RWPE1 (cell line): ENCODE measurements at regions not wholly inside any gene's neighbourhood (a gene's known extent, or its start where the extent isn't known, plus 50 kb on each side); places are given as distances from the start of the nearest gene placed in this dataset.
A peak's percentile ranks its signal among the peaks of the same experiment; 100 is the strongest.

Source experiments
- CTCF ChIA-PET: fragments of 350-600 bp; sonication (Branson Sonifier 250); formaldehyde crosslinking; extraction: SDS; loops from one replicate; lab custom pipeline; 2021; lab: Yijun Ruan, JAX
- POLR2A ChIA-PET: fragments of 400-600 bp; formaldehyde crosslinking; extraction: SDS; loops from one replicate; lab custom pipeline; 2020; ENCODE audit warnings: antibody characterized with exemption; ENCODE audit not compliant: low non-redundant PET; lab: Yijun Ruan, JAX
- DNase-seq: peaks from one replicate; pipeline ENCODE4 v3.0.0; 2012; ENCODE audit warnings: low spot score
- H3K27ac ChIP-seq: fragments of 450-650 bp; 2 replicates; pipeline ENCODE4 v1.5.1; 2017
- CTCF ChIP-seq: fragments of 450-650 bp; conservative IDR thresholded peaks from 2 replicates; pipeline ENCODE4 v1.5.1; 2017; ENCODE audit warnings: low read depth, mild to moderate bottlenecking

- POLR2A ChIA-PET: no interaction called here
- CTCF ChIA-PET: no interaction called here
- DNase-seq: no peak
- peak overlapping the region; percentile 9; the same call in 1 of the 2 replicates for H3K27ac ChIP-seq
- TF ChIP-seq CTCF: no peak
Observed at GRCh38 chr7:155212301-155213015, 85.2 kb upstream of the INSIG1 start.

GRCh38 chr7:155213385-155213784, 84.3 kb upstream of the INSIG1 start:
- peak overlapping the region; percentile 9; the same call in 1 of the 2 replicates for H3K27ac ChIP-seq
- DNase-seq: no peak
- ChIA-PET CTCF (no interaction called here), POLR2A (no interaction called here)
- TF ChIP-seq CTCF: no peak

GRCh38 chr7:155213955-155214740, 83.5 kb upstream of the INSIG1 start:
- ChIA-PET POLR2A (interaction anchor here (0.9 kb wide), 1 partner anchor 9 kb away, joined by 3 read pairs; no protein-coding TSS in a partner anchor), CTCF (no interaction called here)
- no peak overlapping the region; the same call in 1 of the 2 replicates for H3K27ac ChIP-seq
- TF ChIP-seq CTCF: no peak
- no peak for DNase-seq

- ChIA-PET POLR2A (no interaction called here), CTCF (interaction anchor here (0.6 to 0.7 kb wide), 2 partner anchors 80 to 427 kb away, joined by 3 to 5 read pairs; no protein-coding TSS in a partner anchor)
- TF ChIP-seq CTCF: no peak
- no peak for DNase-seq
- H3K27ac ChIP-seq: no peak overlapping the region
Observed at GRCh38 chr7:155215576-155216325, 81.9 kb upstream of the INSIG1 start.

GRCh38 chr7:155216475-155217272, 81.0 kb upstream of the INSIG1 start:
- TF ChIP-seq CTCF: no peak
- no peak overlapping the region for H3K27ac ChIP-seq
- POLR2A ChIA-PET: no interaction called here
- CTCF ChIA-PET: no interaction called here
- DNase-seq: no peak
